ENCODE measurements at regions not wholly inside any gene's neighbourhood (a gene's known extent, or its start where the extent isn't known, plus 50 kb on each side); places are given as distances from the start of the nearest gene placed in this dataset.

GRCh38 chr12:95607642-95608041, 56.4 kb upstream of the USP44 start:
- ATAC-seq (ENCODE audit: low read depth in 2 of 2) (no peak), DNase-seq (no peak)
- H3K9me3 Mint-ChIP-seq: no peaks in the 10 kb centered on the region
- no peak overlapping the region for H3K4me3 Mint-ChIP-seq
- Histone ChIP-seq H3K36me3 (ENCODE audit: control insufficient read depth, insufficient read depth, low read length) (no peaks in the 10 kb centered on the region), H3K4me3 (ENCODE audit: low read depth, low read length) (no peak overlapping the region), H3K9me3 (ENCODE audit: control insufficient read depth in 2 of 2, low read length in 2 of 2) (no peaks in the 10 kb centered on the region), H3K4me1 (ENCODE audit: control insufficient read depth, insufficient read depth, low read length, poor library complexity, severe bottlenecking) (no peaks in the 10 kb centered on the region), H3K27ac (ENCODE audit: insufficient read depth, low read length, poor library complexity, severe bottlenecking) (no peak overlapping the region), H3K27me3 (ENCODE audit: control insufficient read depth, insufficient read depth, low read length) (no peaks in the 10 kb centered on the region)
- peaks cover 16% of the 10 kb centered on the region for H3K27me3 Mint-ChIP-seq
- no peaks in the 10 kb centered on the region for H3K4me1 Mint-ChIP-seq
- H3K27ac Mint-ChIP-seq: no peak overlapping the region
- no peaks in the 10 kb centered on the region for H3K36me3 Mint-ChIP-seq

- no peaks in the 10 kb centered on the region for H3K4me1 Mint-ChIP-seq
- Histone ChIP-seq H3K4me3 (ENCODE audit: low read depth, low read length) (no peak overlapping the region), H3K4me1 (ENCODE audit: control insufficient read depth, insufficient read depth, low read length, poor library complexity, severe bottlenecking) (no peaks in the 10 kb centered on the region), H3K9me3 (ENCODE audit: control insufficient read depth in 2 of 2, low read length in 2 of 2) (no peaks in the 10 kb centered on the region), H3K27ac (ENCODE audit: insufficient read depth, low read length, poor library complexity, severe bottlenecking) (no peak overlapping the region), H3K36me3 (ENCODE audit: control insufficient read depth, insufficient read depth, low read length) (no peaks in the 10 kb centered on the region), H3K27me3 (ENCODE audit: control insufficient read depth, insufficient read depth, low read length) (no peaks in the 10 kb centered on the region)
- H3K9me3 Mint-ChIP-seq: peaks cover 0 to 2% (median 0%) of the 10 kb centered on the region in 7 donors
- no peak overlapping the region for H3K4me3 Mint-ChIP-seq
- H3K27me3 Mint-ChIP-seq: peaks cover 20% of the 10 kb centered on the region
- DNase-seq (no peak), ATAC-seq (ENCODE audit: low read depth in 2 of 2) (no peak)
- H3K27ac Mint-ChIP-seq: peak overlapping the region in 1 of 3 donors; percentile 11
- no peaks in the 10 kb centered on the region for H3K36me3 Mint-ChIP-seq
Measured at GRCh38 chr12:95605875-95606274, 54.6 kb upstream of the USP44 start.

DNA sequence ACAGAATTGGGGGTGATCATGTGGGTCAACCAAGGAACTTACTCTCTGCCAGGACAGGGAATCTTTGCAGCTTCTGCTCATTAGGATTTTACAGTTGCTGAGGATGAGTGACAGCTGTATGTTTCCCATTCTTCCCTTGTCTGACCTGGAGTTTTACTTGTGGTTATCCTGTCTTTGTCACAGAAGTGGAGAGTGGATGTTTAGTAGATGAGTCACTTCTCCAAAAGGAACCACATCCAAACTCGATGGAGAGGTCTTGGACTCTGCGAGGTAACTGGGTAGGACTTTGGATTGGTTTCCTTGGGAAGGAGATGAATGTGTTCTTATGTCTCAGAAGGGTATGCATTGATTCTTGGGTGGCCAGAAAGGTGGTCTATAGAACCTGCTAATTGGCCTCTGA, 53.8 kb upstream of the USP44 start:
- H3K27me3 Mint-ChIP-seq: peaks cover 21% of the 10 kb centered on the region
- H3K4me3 Mint-ChIP-seq: no peak overlapping the region
- Histone ChIP-seq H3K4me3 (ENCODE audit: low read depth, low read length) (no peak overlapping the region), H3K27me3 (ENCODE audit: control insufficient read depth, insufficient read depth, low read length) (no peaks in the 10 kb centered on the region), H3K36me3 (ENCODE audit: control insufficient read depth, insufficient read depth, low read length) (no peaks in the 10 kb centered on the region), H3K27ac (ENCODE audit: insufficient read depth, low read length, poor library complexity, severe bottlenecking) (no peak overlapping the region), H3K9me3 (ENCODE audit: control insufficient read depth in 2 of 2, low read length in 2 of 2) (no peaks in the 10 kb centered on the region), H3K4me1 (ENCODE audit: control insufficient read depth, insufficient read depth, low read length, poor library complexity, severe bottlenecking) (no peaks in the 10 kb centered on the region)
- peaks cover 0 to 2% (median 0%) of the 10 kb centered on the region in 7 donors for H3K9me3 Mint-ChIP-seq
- ATAC-seq (ENCODE audit: low read depth in 2 of 2) (no peak), DNase-seq (no peak)
- no peaks in the 10 kb centered on the region for H3K4me1 Mint-ChIP-seq
- H3K36me3 Mint-ChIP-seq: no peaks in the 10 kb centered on the region
- no peak overlapping the region for H3K27ac Mint-ChIP-seq

GRCh38 chr12:95603351-95604145, 52.3 kb upstream of the USP44 start:
- H3K4me1 ChIP-seq (ENCODE audit: control insufficient read depth, insufficient read depth, low read length, poor library complexity, severe bottlenecking): no peaks in the 10 kb centered on the region
- H3K27me3 ChIP-seq (ENCODE audit: control insufficient read depth, insufficient read depth, low read length): no peaks in the 10 kb centered on the region
- Mint-ChIP-seq H3K36me3 (no peaks in the 10 kb centered on the region), H3K27ac (no peak overlapping the region), H3K4me3 (no peak overlapping the region), H3K4me1 (no peaks in the 10 kb centered on the region), H3K9me3 (peaks cover 0 to 2% (median 0%) of the 10 kb centered on the region in 7 donors), H3K27me3 (peaks cover 21% of the 10 kb centered on the region)
- H3K4me3 ChIP-seq (ENCODE audit: low read depth, low read length): no peak overlapping the region
- H3K27ac ChIP-seq (ENCODE audit: insufficient read depth, low read length, poor library complexity, severe bottlenecking): no peak overlapping the region
- H3K9me3 ChIP-seq (ENCODE audit: control insufficient read depth in 2 of 2, low read length in 2 of 2): no peaks in the 10 kb centered on the region
- no peak for DNase-seq
- ATAC-seq (ENCODE audit: low read depth in 2 of 2): no peak
- H3K36me3 ChIP-seq (ENCODE audit: control insufficient read depth, insufficient read depth, low read length): no peaks in the 10 kb centered on the region

DNA sequence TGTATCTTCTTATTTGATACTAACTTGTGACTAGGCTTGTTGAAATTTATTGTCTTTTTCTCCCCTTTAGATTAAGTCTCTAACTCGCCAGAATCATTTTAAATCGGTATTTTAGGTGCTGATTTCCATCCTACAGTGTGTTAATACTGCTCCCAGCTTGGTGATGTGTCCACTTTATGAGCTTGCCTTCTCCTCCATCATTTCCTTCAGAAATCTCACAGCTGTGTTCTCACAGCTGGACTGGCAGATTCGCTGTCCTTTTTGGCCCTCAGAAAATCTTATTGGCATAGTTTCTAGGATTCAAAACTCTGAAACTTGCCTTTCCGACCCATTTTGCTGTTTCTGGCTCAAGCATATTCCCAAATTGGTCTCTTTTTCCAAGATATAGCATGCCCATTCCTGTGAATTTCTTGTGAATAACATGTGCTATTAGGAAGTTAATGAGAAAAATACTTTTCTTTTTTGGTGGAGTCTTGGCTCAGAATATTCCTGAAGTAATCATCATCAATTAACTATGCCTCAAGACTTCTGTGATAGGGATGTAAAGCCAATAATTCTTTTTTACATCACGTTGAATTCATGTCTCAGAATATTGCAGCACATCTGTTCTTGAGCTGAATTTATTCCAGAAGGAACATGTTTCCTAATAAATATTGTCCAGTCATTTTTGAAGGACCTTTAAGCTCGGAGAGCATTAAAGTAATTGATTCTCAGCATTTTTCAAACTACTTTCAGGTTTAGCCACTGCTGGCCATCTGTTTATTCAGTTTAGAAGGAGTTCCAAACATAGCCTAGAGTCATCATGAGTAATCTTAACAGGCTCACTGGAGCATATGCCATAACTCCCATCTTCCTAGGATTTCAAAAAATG, 50.0 kb upstream of the USP44 start:
- H3K36me3 ChIP-seq (ENCODE audit: control insufficient read depth, insufficient read depth, low read length): no peaks in the 10 kb centered on the region
- no peak overlapping the region for H3K27ac Mint-ChIP-seq
- peaks cover 13% of the 10 kb centered on the region for H3K27me3 Mint-ChIP-seq
- no peaks in the 10 kb centered on the region for H3K9me3 ChIP-seq (ENCODE audit: control insufficient read depth in 2 of 2, low read length in 2 of 2)
- H3K4me3 ChIP-seq (ENCODE audit: low read depth, low read length): no peak overlapping the region
- H3K9me3 Mint-ChIP-seq: peaks cover 0 to 2% (median 0%) of the 10 kb centered on the region in 7 donors
- no peaks in the 10 kb centered on the region for H3K27me3 ChIP-seq (ENCODE audit: control insufficient read depth, insufficient read depth, low read length)
- no peaks in the 10 kb centered on the region for H3K4me1 ChIP-seq (ENCODE audit: control insufficient read depth, insufficient read depth, low read length, poor library complexity, severe bottlenecking)
- H3K4me3 Mint-ChIP-seq: no peak overlapping the region
- H3K36me3 Mint-ChIP-seq: no peaks in the 10 kb centered on the region
- DNase-seq: no peak
- no peak overlapping the region for H3K27ac ChIP-seq (ENCODE audit: insufficient read depth, low read length, poor library complexity, severe bottlenecking)
- no peaks in the 10 kb centered on the region for H3K4me1 Mint-ChIP-seq
- ATAC-seq (ENCODE audit: low read depth in 2 of 2): no peak
